ENCODE measurements at regions not wholly inside any gene's neighbourhood (a gene's known extent, or its start where the extent isn't known, plus 50 kb on each side); places are given as distances from the start of the nearest gene placed in this dataset.
"Not testable (repeated sequence)": the region's sequence is repeated elsewhere in the genome, so short reads cannot be mapped to it uniquely, and the experiment has no call there.

DNA sequence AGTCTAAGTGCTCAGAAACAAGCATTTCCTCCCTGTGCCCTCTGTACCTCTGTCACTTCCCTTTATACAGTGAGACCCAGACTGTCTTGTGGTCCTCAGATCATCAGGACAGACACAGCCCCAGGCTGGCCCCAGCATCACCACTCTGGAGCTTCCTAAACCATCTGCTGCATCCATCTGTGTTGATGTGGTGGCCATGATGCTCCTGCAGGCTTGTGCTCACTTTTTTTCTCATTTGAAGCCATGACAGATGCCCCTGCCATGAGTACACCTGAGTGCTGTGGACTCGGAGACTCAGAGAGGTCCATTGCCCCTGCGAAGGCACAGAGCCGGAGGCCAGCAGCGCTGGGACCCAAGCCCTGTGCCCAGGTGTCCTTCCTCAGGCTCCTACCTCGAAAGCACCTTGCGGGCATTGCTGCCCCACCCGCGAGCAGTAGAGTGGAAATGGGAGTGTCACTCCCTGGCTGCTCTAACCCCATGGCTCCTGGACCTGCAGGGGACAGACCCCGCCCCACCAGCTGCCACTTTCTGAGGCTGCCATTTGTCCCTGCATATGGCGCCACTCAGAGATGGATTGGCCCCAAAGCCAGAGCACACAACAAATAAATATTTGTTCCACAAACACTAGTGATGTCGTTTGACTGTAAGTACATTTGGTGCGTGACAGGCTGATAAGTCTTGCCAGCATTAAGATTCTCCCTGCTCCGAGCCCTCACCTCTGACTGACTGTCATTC, 593.5 kb downstream of the TBC1D22A start:
- peak in 1 of 4 experiments; percentile 1 for DNase-seq

DNA sequence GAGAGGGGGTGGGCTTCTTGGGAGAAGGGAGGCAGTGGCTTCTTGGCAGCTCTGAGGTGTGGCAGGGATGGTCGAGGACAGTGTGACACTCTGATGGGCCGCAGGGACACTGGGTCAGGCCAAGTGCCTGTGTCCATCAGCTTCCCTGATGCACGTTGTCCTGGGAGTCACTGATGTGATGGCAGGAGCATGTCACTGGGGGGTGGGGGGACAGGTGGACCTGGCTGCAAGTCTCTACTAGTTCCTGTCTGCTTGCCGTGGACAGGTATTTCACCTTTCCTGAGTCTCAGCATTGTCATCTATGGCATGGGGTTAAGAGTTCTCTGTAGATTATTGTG, 592.9 kb downstream of the TBC1D22A start:
- DNase-seq, result no peak

DNA sequence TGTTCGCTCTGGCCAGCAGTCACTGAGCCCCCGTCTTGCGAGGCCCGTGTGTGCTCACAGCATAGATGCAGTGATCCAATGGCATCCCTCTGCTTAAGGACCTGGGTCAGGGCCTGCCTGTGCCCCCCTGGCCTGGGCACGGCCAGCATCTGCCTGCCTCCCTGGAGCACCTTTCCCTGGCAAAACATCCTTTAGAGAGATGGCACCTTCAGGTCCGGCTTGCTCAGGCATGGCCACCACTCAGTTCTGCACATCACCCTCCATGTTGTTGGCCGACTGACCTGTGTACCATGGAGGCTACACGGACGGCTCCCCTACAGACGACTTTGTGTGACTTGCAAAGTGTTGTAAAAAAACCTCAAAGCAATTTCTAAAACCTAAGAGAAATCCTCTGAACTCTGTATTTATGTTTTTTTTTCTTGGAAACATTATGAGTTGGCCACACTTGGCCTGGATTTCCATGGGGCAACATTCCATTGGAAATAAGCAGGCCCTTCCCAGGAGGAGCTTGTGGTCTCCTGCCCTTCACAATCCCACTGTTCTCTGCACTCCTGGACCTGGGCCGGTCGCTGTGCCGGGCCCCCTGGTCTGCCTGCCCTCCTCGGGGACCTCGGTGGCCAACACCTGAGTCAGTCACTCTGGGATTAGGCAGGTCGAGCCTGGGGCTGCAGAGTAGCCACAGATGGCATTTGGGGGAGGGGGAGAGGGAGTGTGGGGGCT, 592.4 kb downstream of the TBC1D22A start:
- no peak for DNase-seq

DNA sequence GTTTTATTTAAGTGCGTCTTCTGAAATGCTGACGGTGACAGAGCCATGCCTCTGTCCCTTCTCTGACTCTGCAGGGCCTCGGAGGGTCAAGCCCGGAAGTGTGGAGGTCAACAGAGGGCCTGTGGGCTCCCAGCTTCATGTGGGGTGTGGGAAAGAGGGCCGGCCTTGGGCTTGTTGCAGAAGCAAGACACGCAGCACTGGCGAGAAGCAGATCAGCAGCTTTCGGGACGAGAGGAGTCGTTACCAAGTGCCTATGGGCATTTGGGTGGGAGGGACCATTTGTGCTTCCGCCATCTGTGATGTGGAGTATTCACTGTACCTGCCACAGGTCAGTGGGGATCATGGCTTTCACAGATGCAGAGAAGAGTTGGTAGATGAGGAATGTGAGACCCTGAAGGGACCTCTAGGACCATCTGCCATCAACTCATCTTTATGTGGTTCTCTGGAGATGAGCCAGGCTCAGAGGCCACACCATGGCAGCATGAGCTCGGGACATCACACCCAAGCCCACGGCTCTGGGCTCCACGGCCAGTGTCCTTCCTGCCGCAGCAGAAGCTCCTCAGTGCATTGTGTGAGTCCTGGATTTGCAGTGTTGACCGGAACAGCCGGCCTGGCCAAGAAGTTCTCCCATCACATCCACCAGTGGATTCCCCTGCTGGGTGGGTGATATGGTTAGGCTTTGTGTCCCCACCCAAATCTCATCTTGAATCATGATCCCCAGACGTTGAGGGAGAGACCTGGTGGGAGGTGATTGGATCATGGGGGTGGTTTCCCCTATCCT, 590.7 kb downstream of the TBC1D22A start:
- no peak for DNase-seq

DNA sequence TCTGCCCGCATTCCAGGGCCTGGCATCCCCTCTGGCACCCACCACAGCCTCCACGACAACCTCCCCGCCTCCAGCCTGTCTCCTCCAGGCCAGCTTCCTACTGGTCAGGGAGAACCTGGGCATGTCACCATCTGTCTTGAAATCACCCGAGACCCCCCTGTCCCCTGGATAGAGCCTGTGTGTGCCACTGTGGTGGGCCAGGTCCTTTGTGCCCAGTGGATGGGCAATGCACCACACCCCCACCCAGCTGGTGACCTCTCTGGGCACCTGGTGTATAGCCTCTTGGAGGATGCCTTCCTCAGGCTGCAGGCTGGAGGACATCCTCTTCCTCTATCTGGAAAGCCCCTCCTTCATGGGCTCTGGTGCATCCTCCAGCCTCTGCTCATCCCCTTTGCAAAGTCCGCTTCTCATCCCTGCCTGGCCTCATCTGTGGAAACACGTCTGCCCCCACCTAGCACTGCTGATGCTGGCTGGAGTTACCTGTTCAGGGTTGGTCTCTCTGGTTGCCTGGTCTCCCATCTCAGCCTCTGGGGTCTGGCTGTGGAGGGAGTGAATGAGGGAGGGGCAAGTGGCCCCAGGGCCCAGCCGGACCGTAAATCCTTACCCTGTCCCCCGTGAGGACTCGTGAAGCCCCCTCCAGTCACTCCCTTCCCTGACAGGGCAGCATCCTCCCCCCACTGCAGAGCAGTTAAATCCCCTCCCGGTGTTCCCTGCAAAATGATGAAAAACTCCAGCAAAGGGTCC, 589.6 kb downstream of the TBC1D22A start:
- no peak for DNase-seq

DNA sequence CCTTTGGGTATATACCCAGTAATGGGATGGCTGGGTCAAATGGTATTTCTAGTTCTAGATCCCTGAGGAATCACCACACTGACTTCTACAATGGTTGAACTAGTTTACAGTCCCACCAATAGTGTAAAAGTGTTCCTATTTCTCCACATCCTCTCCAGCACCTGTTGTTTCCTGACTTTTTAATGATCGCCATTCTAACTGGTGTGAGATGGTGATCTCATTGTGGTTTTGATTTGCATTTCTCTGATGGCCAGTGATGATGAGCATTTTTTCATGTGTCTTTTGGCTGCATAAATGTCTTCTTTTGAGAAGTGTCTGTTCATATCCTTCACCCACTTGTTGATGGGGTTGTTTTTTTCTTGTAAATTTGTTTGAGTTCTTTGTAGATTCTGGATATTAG, 583.8 kb downstream of the TBC1D22A start:
- DNase-seq, result not testable (repeated sequence)

DNA sequence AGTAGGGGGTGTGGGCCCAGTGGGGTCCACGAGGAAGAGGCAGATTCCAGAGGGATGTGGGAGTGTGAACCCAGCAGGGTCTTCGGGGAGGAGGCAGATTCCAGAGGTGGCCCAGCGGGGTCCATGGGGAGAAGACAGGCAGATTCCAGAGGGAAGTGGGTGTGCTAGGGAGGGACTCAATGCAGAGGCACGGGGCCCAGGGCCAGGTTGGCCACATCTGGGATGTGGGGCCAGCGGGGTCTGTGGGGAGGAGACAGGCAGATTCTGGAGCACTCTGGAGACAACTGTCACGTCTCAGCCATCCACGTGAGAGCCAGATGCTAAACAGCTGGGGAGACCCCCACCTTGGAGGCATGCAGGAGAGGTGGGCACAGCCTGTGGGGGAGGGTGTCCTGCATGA, 582.6 kb downstream of the TBC1D22A start:
- no peak for DNase-seq

DNA sequence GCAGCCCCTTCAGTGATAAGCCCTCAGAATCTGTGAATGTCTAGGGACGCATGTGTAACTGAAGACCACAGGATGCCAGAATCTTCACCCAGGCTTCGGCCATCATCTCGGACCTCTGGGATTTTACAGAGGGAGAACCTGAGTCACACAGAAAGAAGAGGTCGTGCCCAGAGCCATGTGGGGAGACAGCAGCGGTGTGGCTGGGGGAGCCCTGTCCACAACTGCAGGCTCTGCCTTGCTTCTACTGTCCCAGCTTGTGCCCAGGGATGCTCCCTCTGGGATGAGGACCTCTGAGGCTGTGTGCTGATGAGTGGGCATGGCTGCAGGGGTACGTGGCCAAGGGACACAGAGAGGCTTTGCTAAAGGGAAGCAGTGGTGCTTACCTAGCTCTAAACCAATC, 582.0 kb downstream of the TBC1D22A start:
- DNase-seq, result no peak

DNA sequence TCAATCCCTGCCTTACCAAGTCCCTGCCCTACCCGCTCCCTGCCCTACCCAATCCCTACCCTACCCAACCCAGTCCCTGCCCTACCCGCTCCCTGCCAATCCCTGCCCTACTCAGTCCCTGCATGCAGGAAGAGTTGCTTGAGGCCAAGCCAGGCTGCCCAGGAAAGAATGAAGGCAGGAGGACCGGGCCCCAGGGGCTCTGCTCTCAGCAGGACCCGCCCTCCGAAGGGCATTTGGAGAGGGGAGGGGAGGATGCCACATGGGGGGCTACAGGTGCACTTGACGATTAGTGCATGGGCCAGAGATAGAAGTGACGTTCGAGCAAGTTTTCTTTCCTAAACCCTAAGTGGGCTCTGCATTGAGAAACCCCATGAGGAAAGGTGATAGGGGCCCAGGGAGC, 581.2 kb downstream of the TBC1D22A start:
- DNase-seq, result no peak

DNA sequence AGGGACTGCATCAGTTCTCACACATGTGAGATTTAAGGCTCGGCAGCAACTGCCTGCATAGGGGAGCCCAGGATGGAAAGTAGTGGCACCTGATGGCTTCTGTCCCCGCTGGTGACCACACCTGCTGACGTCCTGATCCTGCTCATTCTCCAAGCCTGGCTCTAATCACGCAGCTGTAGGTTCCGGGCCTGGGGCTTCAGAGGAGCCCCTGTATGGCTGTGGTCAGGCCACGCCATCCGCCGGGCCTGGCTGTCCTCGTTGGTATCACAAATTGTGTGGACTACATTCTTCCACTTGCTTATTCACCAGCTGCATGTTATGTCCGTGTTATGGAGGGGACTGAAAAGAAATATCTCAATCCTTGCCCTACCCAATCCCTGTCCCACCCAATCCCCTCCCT, 580.0 kb downstream of the TBC1D22A start:
- DNase-seq, result no peak

DNA sequence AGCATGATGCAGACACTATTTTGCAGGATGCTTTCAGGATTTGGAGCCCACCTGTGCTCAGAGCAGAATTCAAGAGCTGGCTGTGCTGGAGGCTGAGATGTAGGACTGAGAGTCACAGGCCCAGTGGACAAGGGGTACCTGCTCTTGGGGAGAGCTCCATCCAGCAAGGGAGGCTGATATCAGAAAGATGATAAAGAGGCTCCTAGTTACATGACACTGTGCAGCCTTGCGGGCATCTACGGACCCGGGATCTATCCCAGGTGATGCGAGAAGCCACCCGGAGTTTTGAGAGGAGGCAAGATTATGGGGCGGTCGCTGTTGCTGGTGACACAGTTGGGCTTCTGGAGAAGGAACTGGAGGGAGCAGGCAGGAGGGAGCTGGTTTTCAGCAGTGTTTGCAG, 579.0 kb downstream of the TBC1D22A start:
- no peak for DNase-seq

DNA sequence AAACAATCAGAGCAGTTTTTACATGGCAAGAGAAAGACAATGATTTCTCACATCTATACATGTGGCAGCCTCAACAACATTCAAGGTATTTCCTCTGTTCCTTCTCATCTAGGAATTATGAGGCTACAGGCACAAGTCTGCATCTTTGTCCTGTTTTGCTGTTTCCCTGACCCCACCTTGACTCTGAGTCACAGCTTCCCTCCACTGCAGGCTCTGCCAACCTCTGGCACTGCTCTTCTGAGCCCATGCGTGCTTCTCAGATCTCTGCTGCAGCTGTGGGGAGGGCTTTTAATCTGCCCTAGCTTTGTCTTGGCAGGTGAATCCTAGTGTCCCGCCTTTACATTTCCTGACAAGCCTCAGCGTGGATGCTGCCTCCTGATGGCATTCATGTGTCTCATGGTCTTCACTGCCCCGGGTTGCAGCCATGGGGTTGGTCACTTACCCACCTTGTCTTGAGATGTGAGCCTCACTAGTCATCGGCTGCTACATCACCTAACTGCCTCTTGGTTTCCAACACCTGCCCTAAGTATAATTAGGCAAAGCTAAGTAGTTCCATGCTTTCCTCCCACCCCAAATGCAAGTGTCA, 578.5 kb downstream of the TBC1D22A start:
- no peak for DNase-seq

DNA sequence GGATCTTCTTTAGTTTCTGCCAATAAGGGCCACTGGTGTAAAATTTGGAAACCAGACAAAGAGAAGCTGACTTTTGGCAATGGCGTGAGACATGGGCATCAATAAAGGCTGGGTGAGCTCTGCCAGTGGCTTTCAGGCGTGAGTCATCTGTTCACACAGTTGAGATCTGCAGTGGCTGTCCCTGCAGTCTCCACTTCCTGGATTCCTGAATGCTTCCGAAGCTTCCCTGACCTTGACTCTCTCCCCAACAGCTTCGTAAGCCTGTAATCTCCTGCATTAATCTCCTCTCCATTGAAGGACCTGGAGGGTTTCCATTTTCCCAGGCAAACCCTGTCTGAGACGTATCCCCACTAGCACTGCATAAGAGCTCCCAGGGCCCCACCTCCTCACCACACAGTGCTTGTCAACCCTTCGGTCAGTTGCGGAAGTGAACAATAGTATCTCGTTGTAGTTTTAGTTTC, 574.7 kb downstream of the TBC1D22A start:
- peak in 2 of 4 experiments; percentile 8 to 41 for DNase-seq

DNA sequence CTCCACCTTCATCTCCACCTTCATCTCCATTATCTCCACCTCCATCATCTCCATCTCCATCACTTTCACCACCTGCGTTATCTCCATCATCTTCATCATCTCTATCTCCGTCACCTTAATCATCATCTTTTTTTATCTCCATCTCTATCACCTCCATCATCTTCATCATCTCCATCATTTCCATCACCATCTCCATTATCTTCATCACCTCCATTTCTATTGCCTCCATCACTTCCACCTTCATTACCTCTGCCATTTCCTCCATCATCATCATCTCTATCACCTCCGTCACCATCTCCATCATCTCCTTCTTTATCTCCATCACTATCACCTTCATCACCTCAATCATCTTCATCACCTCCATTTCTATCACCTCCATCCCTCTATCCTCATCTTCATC, 573.5 kb downstream of the TBC1D22A start:
- DNase-seq, result no peak

DNA sequence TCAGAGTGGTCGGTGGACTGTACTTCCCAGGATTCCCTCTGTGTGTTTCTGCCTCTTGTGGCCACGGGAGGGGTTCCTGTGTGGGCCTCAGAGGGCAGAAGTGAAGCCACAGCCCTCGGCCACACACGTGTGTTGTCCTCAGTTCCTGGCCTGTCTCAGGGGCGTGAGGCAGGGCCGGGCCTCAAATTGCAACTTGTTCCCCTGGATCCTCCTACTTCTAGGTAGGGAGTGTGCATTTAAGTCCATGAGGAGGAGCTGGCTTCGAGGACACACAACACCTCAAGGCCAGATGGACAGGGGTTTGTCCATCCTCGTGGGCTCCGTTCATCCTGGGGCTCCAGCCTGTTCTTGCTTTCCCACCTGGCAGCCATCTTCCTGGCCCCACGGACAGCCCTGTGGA, 573.0 kb downstream of the TBC1D22A start:
- no peak for DNase-seq

DNA sequence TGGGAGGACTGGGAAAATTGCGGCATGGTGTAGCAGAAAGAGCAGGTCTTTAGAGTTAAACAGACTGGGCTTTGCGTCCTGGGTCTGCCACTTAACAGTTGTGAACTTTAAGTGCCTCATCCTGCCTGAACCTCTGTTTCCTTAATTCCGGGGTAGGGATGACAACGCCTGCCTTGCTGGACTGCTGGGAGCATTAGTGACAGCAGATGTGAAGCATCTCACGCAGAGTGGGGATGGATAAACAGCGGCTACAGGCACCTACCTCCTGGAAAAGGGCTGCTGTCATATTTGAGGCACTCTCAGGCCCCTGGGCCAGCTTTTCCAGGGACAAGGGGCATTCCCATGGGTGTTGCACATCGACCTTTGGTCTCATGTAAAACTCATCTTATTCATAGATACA, 572.2 kb downstream of the TBC1D22A start:
- DNase-seq, result no peak

DNA sequence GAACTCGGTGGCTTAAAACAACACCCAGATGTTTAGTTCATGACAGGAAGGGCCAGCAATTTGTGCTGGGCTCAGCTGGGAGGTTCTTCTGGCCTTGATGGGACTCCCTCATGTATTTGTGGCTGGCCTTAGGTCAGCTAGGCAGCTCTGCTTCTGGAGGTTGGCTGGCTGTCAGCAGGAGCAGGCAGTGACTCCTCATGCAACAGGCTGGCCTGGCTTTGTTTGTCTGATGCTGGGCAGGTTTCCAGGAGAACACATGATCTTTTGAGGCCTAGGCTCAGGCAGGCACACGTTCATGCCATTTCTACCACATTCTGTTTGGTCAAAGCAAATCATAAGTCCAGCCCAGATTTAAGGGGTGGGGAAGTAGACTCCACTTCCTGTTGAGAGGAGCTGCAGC, 571.2 kb downstream of the TBC1D22A start:
- peak in 1 of 4 experiments; percentile 4 for DNase-seq

DNA sequence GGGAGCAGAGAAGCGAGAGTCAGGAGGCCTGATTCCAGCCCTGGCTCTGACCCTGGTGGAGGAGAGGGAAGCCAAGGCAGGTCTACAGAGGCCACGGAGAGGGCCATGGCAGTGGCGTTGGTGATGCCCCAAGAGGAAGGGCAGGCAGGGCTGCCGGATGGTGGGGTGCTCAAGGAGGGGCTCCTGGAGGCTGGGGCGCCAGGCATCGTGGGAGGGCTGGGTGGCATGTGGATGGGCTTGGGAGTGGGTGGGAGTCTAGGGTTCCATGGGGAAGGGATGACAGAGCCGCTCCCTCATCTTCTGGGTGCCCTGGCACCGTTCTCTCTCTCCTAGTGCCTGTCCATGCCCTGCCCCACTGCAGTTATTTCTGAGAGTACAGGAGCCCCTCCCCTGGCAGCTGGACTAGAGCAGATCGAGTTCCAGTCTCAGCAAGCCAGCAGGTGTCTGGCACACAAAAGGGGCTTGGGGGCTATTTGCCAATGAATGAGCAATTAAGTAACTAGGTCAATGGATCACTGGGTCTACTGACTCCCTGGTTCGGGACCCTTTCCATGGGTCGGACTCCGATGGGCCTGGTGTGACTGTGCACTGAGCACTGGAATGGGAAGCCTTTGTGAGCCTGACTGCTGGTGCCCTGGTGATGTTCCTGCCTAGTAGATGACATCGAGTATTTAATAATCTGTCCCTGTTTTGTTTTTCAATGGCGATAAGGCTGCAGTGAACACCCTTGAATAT, 570.0 kb downstream of the TBC1D22A start:
- DNase-seq, result no peak

DNA sequence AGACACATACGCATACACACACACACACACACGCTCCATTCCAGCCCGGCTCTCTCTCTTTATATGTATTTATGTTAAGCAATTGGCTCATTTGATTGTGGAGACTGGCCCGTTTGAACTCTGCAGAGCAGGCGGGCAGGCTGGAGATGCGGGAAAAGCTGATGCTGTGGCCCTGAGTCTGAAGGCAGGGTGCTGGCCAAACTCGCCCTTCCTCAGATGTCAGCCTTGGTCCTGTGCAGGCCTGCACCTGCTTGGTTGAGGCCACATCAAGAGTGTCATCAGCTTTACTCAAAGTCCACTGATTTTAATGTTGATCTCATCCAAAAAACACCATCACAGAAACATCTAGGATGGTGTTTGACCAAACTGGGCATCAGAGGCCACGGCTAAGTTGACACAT, 569.3 kb downstream of the TBC1D22A start:
- no peak for DNase-seq

DNA sequence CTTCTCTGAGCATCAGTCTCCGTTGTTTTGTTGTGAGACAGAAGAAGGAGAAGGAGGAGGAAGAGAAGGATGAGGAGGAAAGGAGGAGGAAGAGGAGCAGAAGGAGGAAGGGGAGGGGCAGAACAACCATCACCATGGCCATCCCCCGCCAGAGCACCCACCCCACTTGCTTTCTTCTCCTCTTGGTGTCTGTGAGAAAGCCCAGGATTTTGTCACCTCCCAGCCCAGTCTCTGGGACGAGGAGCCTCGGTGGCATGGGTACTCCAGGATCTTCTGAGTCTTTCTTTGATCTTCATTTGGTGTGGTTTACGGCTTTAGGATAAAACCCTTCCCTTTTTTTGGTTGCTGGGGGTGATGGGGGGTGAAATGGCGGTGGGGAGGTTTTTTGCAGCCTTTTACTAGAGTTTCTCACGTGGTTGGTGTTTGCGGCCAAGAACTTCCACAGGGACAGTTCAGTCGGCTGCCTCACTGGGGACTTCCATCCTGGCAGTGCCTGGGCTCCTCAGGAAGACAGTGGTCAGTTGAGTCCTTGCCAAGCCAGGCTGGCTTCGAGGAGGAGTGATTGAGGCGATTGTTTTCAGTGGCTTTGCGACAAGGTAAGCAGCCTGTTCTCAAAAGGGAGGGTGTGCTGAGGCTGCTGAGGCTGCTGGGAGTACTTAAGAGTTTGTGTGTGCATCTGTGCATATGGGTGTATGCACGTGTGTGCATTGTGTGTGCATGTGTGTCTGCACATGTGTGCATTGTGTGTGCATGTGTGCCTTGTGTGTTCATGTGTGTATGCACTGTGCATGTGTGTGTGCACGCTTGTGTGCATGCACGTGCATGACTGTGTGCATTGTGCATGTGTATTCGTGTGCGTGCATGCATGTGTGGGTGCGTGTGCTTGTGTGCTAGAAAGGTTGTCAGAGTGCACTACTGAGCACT, 567.5 kb downstream of the TBC1D22A start:
- no peak for DNase-seq
